ENCODE measurements at regions not wholly inside any gene's neighbourhood (a gene's known extent, or its start where the extent isn't known, plus 50 kb on each side); places are given as distances from the start of the nearest gene placed in this dataset.

DNA sequence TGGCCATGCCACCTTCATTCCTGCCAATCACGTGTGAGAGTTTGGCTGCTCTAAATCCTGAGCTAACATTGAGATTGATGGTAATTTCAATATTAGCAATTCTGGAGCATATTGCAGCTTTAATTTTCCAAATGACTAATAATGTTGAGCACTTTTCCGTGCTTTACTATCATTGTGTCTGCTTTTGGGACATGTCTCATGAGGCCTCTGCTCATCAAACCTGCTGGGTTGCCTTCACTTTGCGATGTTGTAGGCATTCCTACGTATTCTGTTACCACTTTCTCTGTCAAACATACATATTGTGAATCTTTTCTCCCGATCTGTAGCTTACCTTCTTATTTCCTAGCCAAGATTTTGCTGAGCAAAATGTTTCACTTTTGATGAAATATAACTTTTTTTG lies 466.6 kb downstream of the GALR1 start:
- FAIRE-seq: no peak
- no peak for DNase-seq (ENCODE audit: insufficient read length, low spot score)

GRCh38 chr18:77733292-77733903 lies 483.8 kb downstream of the GALR1 start:
- FAIRE-seq: no peak

DNA sequence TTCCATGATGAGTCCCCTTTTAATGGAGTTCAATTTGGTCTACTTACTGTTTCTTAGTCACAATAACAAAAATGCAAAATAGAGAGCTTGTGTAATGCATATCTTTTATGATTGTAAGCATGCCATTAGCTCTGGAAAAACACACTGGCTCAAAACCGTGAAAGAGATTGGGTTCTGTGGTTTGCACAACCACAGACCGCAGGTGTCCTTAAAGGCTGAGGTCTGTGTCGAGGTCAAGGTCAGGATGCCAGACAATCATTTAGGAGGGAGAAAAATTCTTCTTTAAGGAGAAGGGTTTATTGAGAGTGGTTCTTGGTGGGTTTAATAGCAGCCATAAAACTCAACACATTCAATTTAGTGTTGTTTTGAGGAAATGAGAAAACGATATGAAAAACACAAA lies 487.2 kb downstream of the GALR1 start:
- FAIRE-seq: no peak
- no peak for DNase-seq (ENCODE audit: insufficient read length, low spot score)

More at GRCh38 chr18:77733292-77733903, 483.8 kb downstream of the GALR1 start:
- DNase-seq (ENCODE audit: insufficient read length, low spot score): no peak

DNA sequence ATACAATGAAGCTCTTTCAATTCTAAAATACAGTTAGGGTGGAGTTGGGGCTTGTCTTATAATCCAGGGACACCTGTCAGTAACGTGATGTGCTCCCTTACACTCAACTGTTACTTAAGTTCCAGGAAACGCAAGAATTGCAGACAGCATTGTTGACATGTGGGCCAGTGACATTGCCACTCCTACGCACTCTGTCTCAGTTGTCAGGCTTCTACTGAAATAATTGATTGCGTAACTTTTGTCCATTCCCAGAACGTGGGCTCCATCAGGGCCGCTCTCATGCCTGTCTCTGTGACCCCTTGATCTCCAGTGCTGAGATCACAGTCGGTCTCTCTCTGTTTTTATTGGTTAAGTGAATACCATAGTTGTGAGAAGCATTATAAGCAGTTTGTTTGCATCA lies 487.8 kb downstream of the GALR1 start:
- no peak for FAIRE-seq
- no peak for DNase-seq (ENCODE audit: insufficient read length, low spot score)

DNA sequence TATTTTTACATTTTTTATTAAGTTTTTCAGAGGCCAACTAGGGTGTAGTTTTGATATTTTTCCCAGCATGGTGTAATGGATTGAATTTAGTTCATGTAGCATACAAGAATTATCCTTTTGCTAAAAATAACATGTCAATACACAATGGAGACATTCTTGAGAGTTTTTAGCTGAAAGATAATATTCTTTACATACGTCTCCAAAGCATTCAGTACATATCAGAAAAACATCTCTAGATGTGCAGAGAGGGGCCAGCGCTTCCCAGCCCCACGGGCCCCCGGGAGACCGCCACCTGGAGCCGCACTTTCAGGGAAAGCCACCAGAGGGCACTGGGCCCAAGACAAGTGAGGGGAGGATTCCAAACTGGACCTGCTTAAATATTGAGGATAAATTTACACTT lies 499.4 kb downstream of the GALR1 start:
- DNase-seq (ENCODE audit: insufficient read length, low spot score): no peak

GRCh38 chr18:77750006-77750405 lies 500.4 kb downstream of the GALR1 start:
- FAIRE-seq (no peak), DNase-seq (ENCODE audit: insufficient read length, low spot score) (no peak)

More for the DNA sequence above, 499.4 kb downstream of the GALR1 start:
- FAIRE-seq: no peak

DNA sequence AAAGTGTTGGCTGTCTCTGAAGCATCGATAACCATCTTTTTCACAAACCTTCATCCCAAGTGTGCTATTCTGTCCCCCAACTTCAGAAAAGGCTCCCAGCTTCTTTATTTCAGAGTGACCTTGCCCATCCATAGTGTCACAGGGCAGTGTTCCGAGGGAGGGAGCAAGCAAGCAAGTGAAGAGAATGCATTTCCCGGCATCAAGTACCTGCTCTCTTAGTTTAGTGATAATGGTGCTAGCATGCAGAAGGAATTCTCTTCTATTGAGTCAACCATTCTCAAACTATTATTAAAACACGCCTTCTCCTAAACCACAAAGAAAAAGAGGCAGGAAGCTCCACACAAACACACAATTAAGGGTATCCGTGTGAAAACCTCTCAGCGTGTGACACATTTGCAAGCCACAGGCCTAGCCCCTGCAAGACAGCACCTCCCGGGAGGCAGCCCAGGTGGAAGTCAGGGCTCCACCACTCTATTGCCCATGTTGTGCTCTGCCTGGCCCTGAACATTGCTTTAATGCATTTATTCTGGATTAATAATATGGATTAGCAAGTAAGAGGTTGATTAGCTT lies 504.9 kb downstream of the GALR1 start:
- FAIRE-seq (no peak), DNase-seq (ENCODE audit: insufficient read length, low spot score) (no peak)

DNA sequence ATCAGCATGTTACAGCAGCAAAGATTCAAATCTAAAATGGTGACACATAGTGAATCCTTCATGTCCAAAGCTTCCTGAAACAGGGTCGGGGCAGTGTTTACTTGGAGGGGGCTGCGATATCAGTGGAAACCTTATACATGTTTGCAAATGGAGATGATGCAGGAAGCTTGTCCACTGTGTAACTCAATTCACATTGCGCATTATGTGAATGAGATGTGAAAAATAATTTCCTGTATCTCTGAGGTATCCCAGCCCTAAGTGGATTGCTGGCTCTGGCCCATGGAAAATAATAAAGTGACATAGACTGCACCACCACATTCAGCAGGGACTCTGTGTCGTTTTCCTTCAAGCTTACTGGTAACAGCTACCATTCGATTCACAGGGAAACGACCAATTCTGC lies 505.5 kb downstream of the GALR1 start:
- FAIRE-seq (no peak), DNase-seq (ENCODE audit: insufficient read length, low spot score) (no peak)

GRCh38 chr18:77761332-77761731 lies 511.7 kb downstream of the GALR1 start:
- FAIRE-seq: no peak
- DNase-seq (ENCODE audit: insufficient read length, low spot score): no peak

- no peak for FAIRE-seq
- no peak for DNase-seq (ENCODE audit: insufficient read length, low spot score)
Measured at GRCh38 chr18:77762014-77762413, 512.4 kb downstream of the GALR1 start.

GRCh38 chr18:77762642-77763041 lies 513.0 kb downstream of the GALR1 start:
- no peak for DNase-seq (ENCODE audit: insufficient read length, low spot score)
- no peak for FAIRE-seq

GRCh38 chr18:77763530-77764145 lies 514.0 kb downstream of the GALR1 start:
- no peak for FAIRE-seq

DNA sequence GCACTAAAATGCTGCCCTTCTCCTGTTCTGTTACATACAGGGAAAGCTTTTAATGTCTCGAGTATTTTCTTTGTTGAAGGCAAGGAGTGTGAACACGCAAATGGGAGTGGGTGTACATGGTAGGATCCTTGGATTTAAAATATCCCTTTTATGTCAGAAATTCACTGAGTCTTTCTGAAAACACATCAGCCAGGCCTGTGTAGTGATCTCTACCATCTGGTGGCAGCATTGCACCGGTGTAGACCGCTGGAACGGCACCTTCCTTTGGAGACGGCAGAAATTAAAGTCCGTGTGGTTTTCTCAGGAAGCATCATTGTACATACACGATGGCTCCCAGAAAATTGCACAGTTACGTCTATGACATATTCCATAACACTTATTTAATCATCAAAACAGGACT lies 515.8 kb downstream of the GALR1 start:
- no peak for FAIRE-seq
- no peak for DNase-seq (ENCODE audit: insufficient read length, low spot score)

More at GRCh38 chr18:77763530-77764145, 514.0 kb downstream of the GALR1 start:
- no peak for DNase-seq (ENCODE audit: insufficient read length, low spot score)

- no peak for FAIRE-seq
- no peak for DNase-seq (ENCODE audit: insufficient read length, low spot score)
Measured at GRCh38 chr18:77766421-77766820, 516.8 kb downstream of the GALR1 start.

GRCh38 chr18:77772177-77772576 lies 522.5 kb downstream of the GALR1 start:
- FAIRE-seq: no peak
- DNase-seq (ENCODE audit: insufficient read length, low spot score): no peak

DNA sequence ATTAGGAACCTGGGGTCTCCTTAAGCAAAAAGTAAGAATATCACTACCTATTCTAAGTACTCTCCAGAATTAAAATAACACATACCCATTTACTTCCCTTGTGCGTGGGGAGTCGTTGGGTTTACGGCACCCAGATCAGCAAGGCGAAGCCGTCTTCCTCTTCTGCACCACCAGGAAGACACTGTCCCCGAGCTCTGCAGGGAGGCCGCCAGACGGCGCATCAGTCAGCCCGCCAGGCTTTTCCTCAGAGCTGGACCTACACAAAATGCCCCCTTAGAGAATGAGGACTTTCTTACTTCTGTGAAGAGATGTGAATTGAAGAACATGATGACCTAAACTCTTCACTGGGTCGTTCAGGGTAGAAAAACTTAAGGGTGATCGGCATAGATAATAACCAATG lies 526.5 kb downstream of the GALR1 start:
- no peak for DNase-seq (ENCODE audit: insufficient read length, low spot score)
- no peak for FAIRE-seq

DNA sequence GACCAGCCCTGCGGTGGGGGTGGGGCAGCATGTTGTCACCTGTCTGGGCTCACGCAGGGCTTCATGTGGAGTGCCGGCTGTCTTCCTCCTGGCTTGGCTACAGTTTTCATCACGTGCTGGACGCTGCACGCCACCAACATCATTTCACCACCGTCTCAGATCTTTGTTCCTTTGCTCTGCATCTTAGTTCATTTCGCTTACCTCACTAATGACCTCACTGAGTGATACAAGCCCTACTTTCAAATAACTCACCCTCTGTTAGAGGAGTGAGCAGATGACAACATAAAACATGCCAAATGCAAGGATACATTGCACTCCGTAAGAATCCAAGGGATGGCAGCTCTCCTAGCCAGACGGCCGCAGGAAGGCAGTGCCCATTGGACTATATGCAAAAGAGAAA lies 527.5 kb downstream of the GALR1 start:
- DNase-seq (ENCODE audit: insufficient read length, low spot score) (no peak), FAIRE-seq (no peak)

- DNase-seq (ENCODE audit: insufficient read length, low spot score) (no peak), FAIRE-seq (no peak)
Measured at GRCh38 chr18:77784759-77785379, 535.2 kb downstream of the GALR1 start.

DNA sequence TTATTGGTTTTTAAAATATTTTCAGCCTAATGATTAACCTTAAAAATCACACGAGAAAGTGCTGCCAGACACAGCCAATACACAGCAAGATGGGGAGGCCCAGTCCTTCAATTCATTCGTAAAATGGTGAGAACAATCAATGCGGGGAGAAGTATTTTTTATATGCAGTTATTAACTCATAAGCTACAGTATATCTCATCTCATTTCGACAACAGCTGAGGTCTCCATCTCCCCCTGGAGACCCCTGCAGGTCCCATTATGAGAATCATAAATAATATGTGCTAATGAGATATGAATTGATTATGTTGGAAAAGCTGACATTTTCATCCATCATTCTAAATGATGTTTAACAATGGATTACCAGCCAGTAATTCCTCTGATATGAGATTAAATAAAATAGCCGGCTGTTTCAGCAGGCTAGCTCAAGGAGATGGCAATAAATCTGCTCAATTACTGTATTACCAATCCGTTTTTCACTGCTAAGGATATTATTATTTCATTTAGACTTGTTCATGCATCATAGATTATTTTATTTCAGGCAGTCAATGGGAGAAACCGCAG lies 535.8 kb downstream of the GALR1 start:
- FAIRE-seq (no peak), DNase-seq (ENCODE audit: insufficient read length, low spot score) (no peak)

GRCh38 chr18:77803024-77803423 lies 553.4 kb downstream of the GALR1 start:
- no peak for DNase-seq (ENCODE audit: insufficient read length, low spot score)
- FAIRE-seq: no peak

GRCh38 chr18:77804382-77804781 lies 554.7 kb downstream of the GALR1 start:
- DNase-seq (ENCODE audit: insufficient read length, low spot score) (no peak), FAIRE-seq (no peak)

DNA sequence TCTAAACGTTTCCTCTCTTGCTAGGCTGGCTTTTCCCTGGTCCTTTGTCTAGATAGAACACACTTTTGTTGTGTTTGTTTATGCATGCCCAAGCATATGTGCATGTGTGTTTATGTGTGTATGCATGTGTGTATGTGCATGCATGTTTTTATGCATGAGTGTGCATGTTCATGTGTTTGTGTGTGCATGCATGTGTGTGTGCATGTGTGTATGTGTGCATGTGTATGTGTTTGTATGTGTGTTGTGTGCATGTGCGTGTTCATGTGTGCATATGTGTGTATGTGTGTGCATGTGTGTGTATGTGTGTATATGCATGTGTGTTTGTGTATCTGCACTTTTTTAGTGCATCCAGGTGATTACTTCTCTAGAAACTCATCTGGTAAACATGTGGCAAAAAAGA lies 558.0 kb downstream of the GALR1 start:
- peak; percentile 46 for FAIRE-seq
- DNase-seq (ENCODE audit: insufficient read length, low spot score): no peak

Measured in HTR-8/SVneo (cell line).